CD4-positive, alpha-beta T cell (primary cell): ENCODE measurements at regions not wholly inside any gene's neighbourhood (a gene's known extent, or its start where the extent isn't known, plus 50 kb on each side); places are given as distances from the start of the nearest gene placed in this dataset.
"Not testable (repeated sequence)": the region's sequence is repeated elsewhere in the genome, so short reads cannot be mapped to it uniquely, and the experiment has no call there.

Experiments
- ATAC-seq: fragments of 200-7000 bp; cut with Tn5 transposase; one replicate; pipeline ENCODE4 v1.10.0; 2022; ENCODE audit warnings: mild to moderate bottlenecking; ENCODE audit not compliant: poor library complexity
- CTCF ChIA-PET: fragments of 350-600 bp; sonication (Branson Sonifier 250); formaldehyde crosslinking; loops from one replicate; lab custom pipeline; 2021; ENCODE audit warnings: antibody characterized with exemption, inconsistent platforms; lab: Charles Lee
- POLR2A ChIA-PET: fragments of 350-600 bp; sonication (Branson Sonifier 250); formaldehyde crosslinking; loops from one replicate; lab custom pipeline; 2021; ENCODE audit warnings: antibody characterized with exemption, inconsistent platforms; lab: Charles Lee
- DNase-seq, 14 experiments: peaks; one replicate each; pipeline ENCODE4 v3.0.0-alpha.2; 2013 to 2020; ENCODE audit warnings: mixed read lengths in 2 of 14
- H3K27ac ChIP-seq, 2 donors: one replicate each; pipeline versions ENCODE4 v1.5.1 to v1.7.0; 2013; ENCODE audit warnings: low read length in 2 of 2, low read depth in 1 of 2, mild to moderate bottlenecking in 1 of 2
- H3K27me3 ChIP-seq, 2 experiments: 1 replicate in 1 of 2; 2 replicates in 1 of 2; pipeline versions ENCODE4 v1.6.1 to v1.7.0; 2013; ENCODE audit warnings: low read length in 2 of 2, control low read depth in 1 of 2, mild to moderate bottlenecking in 1 of 2, moderate library complexity in 1 of 2; ENCODE audit not compliant: insufficient read depth in 2 of 2, control insufficient read depth in 1 of 2
- H3K36me3 ChIP-seq: one replicate; pipeline ENCODE4 v1.6.1; 2013; ENCODE audit warnings: low read length, control low read depth; ENCODE audit not compliant: insufficient read depth
- H3K4me1 ChIP-seq: one replicate; pipeline ENCODE4 v1.6.1; 2013; ENCODE audit warnings: low read length, control low read depth; ENCODE audit not compliant: insufficient read depth
- H3K4me3 ChIP-seq: one replicate; pipeline ENCODE4 v1.5.1; 2013; ENCODE audit warnings: mild to moderate bottlenecking, low read length, moderate library complexity
- H3K9me3 ChIP-seq, 2 experiments: 1 replicate in 1 of 2; 2 replicates in 1 of 2; pipeline versions ENCODE4 v1.6.1 to v1.7.0; 2013; ENCODE audit warnings: low read length in 2 of 2, mild to moderate bottlenecking in 2 of 2, control low read depth in 1 of 2, moderate library complexity in 1 of 2; ENCODE audit not compliant: control insufficient read depth in 1 of 2, insufficient read depth in 1 of 2
- H3K27ac Mint-ChIP-seq: one replicate; pipeline ENCODE4 v1.8.0; 2020; ENCODE audit warnings: mixed read lengths
- H3K27me3 Mint-ChIP-seq: one replicate; pipeline ENCODE4 v1.8.0; 2021; ENCODE audit warnings: mixed read lengths
- H3K36me3 Mint-ChIP-seq: one replicate; pipeline ENCODE4 v1.8.0; 2021; ENCODE audit warnings: low read depth, mixed read lengths
- H3K4me1 Mint-ChIP-seq: one replicate; pipeline ENCODE4 v1.8.0; 2021; ENCODE audit warnings: low read depth, mixed read lengths
- H3K4me3 Mint-ChIP-seq: one replicate; pipeline ENCODE4 v1.8.0; 2020; ENCODE audit warnings: mild to moderate bottlenecking, mixed read lengths
- H3K9me3 Mint-ChIP-seq: one replicate; pipeline ENCODE4 v1.8.0; 2020; ENCODE audit warnings: mixed read lengths
- intact Hi-C, 2 experiments: fragments of 100-400 bp; cut with DNase I in 1 of 2; cut with micrococcal nuclease in 1 of 2; formaldehyde crosslinking; loops; one replicate each; pipeline versions ENCODE4 v1.15.1 to v1.9.0; 2023 to 2025; cut with DNase I, micrococcal nuclease
- TF ChIP-seq, protein P1 (sequence below): fragments of 200-600 bp; IDR thresholded peaks from one replicate; pipeline ENCODE4 v1.8.0; 2022; ENCODE audit warnings: antibody characterized with exemption, mild to moderate bottlenecking

DNA sequence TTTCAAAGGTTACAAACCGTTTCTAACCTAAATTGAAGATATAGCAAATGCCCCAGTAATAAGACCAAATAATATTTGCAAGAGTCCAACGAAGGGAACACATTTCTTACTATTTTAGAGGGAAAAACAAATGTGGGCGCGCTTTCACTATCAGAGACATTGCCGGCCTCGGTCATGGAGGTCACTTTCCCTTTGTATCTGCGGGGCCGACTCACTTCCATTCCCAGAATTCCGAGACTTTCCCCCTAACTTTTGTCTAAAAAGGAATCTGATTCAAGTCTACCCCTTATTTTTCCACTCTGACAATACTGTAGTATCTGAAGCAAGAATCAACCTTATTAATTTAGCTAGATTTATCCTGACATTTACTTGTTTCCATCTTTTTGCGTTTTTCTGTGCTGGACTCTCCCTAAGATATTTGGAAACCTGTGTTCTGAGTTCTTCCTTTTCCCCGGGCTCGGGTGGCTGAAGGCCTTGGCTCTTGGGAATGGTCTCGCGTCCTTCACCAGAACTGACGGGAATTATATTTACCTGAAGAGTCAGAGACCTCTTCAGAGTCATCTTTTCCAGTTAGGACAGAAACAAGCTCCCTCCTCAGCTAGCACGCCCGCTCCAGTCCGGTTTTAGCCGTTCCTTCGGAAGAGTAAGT, 71.8 kb upstream of the ZNF184 start:
- ChIA-PET POLR2A (interaction anchor here (1.0 kb wide), 1 partner anchor 66 kb away, joined by 4 read pairs; no protein-coding TSS in a partner anchor), CTCF (no interaction called here)
- Mint-ChIP-seq H3K27me3 (peaks cover 97% of the 10 kb centered on the region), H3K27ac (no peak overlapping the region), H3K4me3 (no peak overlapping the region), H3K9me3 (peaks cover 22% of the 10 kb centered on the region), H3K36me3 (peaks cover 6% of the 10 kb centered on the region), H3K4me1 (peaks cover 12% of the 10 kb centered on the region)
- intact Hi-C loops, result loop anchor here in 1 of 2 experiments (5.0 kb wide), 1 partner anchor 128 kb away; no protein-coding TSS in a partner anchor
- ATAC-seq, result no peak
- peaks cover 34 to 35% of the 10 kb centered on the region in 2 experiments for H3K9me3 ChIP-seq
- DNase-seq, result no peak
- TF ChIP-seq, protein P1, sequence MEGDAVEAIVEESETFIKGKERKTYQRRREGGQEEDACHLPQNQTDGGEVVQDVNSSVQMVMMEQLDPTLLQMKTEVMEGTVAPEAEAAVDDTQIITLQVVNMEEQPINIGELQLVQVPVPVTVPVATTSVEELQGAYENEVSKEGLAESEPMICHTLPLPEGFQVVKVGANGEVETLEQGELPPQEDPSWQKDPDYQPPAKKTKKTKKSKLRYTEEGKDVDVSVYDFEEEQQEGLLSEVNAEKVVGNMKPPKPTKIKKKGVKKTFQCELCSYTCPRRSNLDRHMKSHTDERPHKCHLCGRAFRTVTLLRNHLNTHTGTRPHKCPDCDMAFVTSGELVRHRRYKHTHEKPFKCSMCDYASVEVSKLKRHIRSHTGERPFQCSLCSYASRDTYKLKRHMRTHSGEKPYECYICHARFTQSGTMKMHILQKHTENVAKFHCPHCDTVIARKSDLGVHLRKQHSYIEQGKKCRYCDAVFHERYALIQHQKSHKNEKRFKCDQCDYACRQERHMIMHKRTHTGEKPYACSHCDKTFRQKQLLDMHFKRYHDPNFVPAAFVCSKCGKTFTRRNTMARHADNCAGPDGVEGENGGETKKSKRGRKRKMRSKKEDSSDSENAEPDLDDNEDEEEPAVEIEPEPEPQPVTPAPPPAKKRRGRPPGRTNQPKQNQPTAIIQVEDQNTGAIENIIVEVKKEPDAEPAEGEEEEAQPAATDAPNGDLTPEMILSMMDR, result no peak
- H3K27ac ChIP-seq, result no peak overlapping the region
- H3K36me3 ChIP-seq, result no peaks in the 10 kb centered on the region
- no peak overlapping the region for H3K4me3 ChIP-seq
- peaks cover 10% of the 10 kb centered on the region for H3K4me1 ChIP-seq
- H3K27me3 ChIP-seq, result peaks cover 82 to 89% of the 10 kb centered on the region in 2 experiments

DNA sequence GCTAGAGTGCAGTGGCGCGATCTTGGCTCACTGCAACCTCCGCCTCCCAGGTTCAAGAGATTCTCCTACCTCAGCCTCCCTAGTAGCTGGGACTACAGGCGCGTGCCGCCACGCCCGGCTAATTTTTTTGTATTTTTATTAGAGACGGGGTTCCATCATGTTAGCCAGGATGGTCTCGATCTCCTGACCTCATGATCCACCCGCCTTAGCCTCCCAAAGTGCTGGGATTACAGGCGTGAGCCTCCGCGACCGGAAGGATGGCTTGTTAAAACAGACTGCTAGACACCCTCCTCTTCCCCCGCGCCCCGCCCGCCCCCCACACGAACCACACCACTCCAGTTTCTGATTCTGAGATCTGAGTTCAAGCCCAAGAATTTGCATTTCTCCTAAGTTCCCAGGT, 71.2 kb upstream of the ZNF184 start:
- POLR2A ChIA-PET, H3K4me3 ChIP-seq, H3K36me3 Mint-ChIP-seq, H3K36me3 ChIP-seq, CTCF ChIA-PET, intact Hi-C loops, H3K27ac ChIP-seq, H3K4me3 Mint-ChIP-seq, ATAC-seq, DNase-seq, H3K27ac Mint-ChIP-seq: not testable (repeated sequence)
- H3K9me3 Mint-ChIP-seq, result peaks cover 20% of the 10 kb centered on the region
- peaks cover 12% of the 10 kb centered on the region for H3K4me1 Mint-ChIP-seq
- peaks cover 97% of the 10 kb centered on the region for H3K27me3 Mint-ChIP-seq
- peaks cover 34 to 37% of the 10 kb centered on the region in 2 experiments for H3K9me3 ChIP-seq
- H3K27me3 ChIP-seq, result peaks cover 84 to 90% of the 10 kb centered on the region in 2 experiments
- H3K4me1 ChIP-seq, result peaks cover 10% of the 10 kb centered on the region

DNA sequence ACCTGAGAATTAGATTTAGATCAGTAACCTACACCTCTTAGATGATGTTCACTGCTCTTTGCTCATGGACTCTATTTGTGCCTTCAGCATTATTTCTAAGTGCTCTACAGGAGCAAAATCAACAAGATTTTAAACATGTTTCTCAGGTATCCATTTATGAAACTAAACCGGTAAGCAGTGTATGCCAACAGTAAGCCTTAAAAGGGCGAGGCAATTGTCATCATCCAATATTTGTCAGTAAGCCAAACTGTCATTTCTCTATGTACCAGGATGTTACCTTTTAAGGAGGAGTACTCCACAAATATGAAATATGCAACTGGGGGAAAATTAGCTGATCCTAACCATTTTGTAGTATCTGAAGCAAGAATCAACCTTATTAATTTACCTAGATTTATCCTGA, 69.6 kb upstream of the ZNF184 start:
- H3K4me1 ChIP-seq, result peaks cover 10% of the 10 kb centered on the region
- DNase-seq, result no peak
- ChIA-PET POLR2A (no interaction called here), CTCF (no interaction called here)
- no peak overlapping the region for H3K4me3 ChIP-seq
- H3K9me3 ChIP-seq, result peaks cover 30 to 33% of the 10 kb centered on the region in 2 experiments
- no peaks in the 10 kb centered on the region for H3K36me3 ChIP-seq
- Mint-ChIP-seq H3K4me3 (no peak overlapping the region), H3K36me3 (peaks cover 6% of the 10 kb centered on the region), H3K27ac (no peak overlapping the region), H3K27me3 (peaks cover 94% of the 10 kb centered on the region), H3K4me1 (peaks cover 12% of the 10 kb centered on the region), H3K9me3 (peaks cover 17% of the 10 kb centered on the region)
- H3K27me3 ChIP-seq, result peaks cover 75 to 82% of the 10 kb centered on the region in 2 experiments
- TF ChIP-seq, protein P1, result no peak
- H3K27ac ChIP-seq, result no peak overlapping the region
- ATAC-seq, result no peak
- intact Hi-C loops, result no loop called here
